ENCODE measurements at regions not wholly inside any gene's neighbourhood (a gene's known extent, or its start where the extent isn't known, plus 50 kb on each side); places are given as distances from the start of the nearest gene placed in this dataset.

GRCh38 chr6:12602951-12603672 lies 113.5 kb upstream of the PHACTR1 start:
- TF ChIP-seq CTCF (IDR thresholded peaks at IDR 0.05) (no peak), POLR2AphosphoS5 (IDR thresholded peaks at IDR 0.05) (no peak), POLR2A (IDR thresholded peaks at IDR 0.05) (no peak)

Data from suprapubic skin (tissue), 4 donors.